Posterior cingulate gyrus (tissue), 11 donors: ENCODE measurements at regions not wholly inside any gene's neighbourhood (a gene's known extent, or its start where the extent isn't known, plus 50 kb on each side); places are given as distances from the start of the nearest gene placed in this dataset.
"Not testable (repeated sequence)": the region's sequence is repeated elsewhere in the genome, so short reads cannot be mapped to it uniquely, and the experiment has no call there.

ENCODE experiments used
- DNase-seq, 10 donors: peaks; one replicate each; pipeline versions ENCODE4 v3.0.0 to v3.0.0-alpha.2; 2020 to 2021; ENCODE audit warnings: mixed read lengths in 3 of 10
- intact Hi-C: fragments of 100-400 bp; cut with DNase I; formaldehyde crosslinking; loops from one replicate; pipeline ENCODE4 v1.15.1; 2023

DNA sequence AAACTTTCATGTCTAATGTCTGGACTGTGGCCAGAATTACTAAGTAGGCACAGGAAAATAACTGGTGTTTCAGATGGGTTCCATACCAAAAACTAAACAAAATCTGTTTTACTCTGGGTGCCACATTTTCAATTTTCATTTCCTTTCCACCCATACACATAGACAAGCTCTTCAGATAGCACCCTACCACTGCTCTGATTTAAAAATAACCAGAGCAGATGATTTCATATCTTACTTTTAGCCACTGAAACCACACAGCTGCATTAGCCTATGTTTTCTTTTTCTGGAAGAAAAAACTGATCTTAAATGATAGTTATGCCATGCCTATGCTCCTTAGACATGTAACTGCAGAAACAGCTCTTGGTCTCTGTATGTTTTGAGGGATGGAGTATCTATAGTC is 647.6 kb downstream of the CPS1 start:
- DNase-seq: no peak
- intact Hi-C loops: no loop called here

DNA sequence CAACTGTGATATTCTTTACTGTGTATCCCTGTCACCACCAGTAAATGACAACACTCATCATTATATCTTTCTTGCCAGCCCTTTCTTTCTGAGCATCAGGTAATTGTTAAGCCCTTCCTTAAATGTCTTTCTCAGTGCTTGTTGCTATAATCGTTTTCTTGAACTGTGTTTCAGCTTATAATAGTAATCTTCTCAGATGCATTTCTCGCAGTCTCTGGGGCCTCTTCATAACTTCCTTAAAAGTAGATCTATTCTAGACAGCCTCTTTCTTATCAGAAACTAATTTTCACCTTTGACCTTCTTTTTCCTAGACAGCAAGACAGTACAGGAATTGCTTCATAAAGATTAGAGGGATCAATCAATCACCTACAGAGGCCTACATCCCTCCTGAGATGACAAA is 648.1 kb downstream of the CPS1 start:
- intact Hi-C loops: no loop called here

DNA sequence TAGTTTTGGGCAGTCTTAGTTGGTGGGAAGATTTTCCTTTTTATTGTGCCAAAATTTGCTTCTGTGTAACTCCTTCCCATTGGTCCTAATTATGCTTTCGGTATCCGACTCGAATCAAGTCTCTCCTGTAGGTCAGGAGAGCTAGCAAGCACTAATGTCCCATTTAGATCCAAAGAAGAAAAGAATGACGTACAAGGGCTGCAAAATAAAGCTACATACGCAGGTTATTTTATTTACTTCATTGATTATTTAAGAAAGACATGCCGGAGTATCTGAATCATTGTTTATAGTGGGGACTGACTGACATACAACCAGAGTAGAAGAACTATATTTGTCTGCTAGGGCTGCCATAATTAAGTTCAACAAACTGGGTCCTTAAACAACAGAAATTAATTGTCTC is 648.5 kb downstream of the CPS1 start:
- no peak for DNase-seq
- intact Hi-C loops: no loop called here

More for the DNA sequence above, 648.1 kb downstream of the CPS1 start:
- no peak for DNase-seq

DNA sequence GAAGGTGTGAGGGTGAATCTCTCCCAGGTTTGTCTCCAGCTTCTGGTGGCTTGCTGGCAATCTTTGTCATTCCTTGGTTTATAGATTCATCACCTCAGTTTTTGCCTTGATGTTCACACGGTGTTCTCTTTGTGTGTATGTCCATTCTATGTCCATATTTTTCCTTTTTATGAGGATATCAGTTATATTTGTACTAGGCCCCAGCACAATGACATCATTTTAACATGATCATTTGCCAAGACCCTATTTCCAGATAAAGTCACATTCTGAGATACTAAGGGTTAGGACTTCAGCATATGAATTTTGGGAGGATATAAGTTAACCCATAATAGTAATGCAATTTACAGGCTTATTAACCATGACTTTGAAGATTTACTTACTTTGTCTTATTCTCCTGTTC is 649.0 kb downstream of the CPS1 start:
- intact Hi-C loops: no loop called here
- DNase-seq: no peak

DNA sequence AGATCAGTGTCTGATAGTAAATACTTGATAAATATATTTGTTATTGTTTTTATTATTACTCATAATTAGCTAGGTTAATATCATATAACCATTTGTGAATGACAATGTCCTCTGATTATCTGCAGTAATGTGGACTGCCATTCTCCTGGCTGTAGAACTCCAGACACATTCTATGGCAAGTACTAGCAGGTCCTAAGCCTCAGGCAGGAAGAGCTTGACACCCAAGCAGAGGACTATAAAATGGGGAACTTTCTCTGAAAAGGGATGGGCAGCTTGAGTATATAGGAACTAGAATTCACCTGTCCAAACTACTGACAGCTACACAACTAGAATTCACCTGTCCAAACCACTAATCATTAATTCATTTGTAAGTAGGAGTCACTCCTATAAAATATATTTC is 649.4 kb downstream of the CPS1 start:
- intact Hi-C loops: no loop called here
- DNase-seq: no peak

DNA sequence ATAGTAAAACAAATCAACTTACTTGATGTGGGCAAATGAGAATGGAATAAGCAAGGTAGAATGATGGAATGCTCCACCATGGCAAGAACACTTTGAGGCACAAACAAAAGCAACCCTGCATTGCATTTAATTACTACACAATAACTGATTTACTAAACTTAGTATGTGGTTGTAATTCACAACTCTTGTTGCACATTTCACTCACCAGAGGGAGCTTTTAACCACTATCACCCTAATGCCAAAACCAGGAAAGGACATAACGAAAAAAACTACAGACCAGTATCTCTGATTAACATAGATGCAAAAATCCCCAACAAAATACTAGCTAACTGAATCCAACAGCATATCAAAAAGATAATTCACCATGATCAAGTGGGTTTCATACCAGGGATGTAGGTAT is 659.8 kb downstream of the CPS1 start:
- DNase-seq: no peak
- intact Hi-C loops: no loop called here

DNA sequence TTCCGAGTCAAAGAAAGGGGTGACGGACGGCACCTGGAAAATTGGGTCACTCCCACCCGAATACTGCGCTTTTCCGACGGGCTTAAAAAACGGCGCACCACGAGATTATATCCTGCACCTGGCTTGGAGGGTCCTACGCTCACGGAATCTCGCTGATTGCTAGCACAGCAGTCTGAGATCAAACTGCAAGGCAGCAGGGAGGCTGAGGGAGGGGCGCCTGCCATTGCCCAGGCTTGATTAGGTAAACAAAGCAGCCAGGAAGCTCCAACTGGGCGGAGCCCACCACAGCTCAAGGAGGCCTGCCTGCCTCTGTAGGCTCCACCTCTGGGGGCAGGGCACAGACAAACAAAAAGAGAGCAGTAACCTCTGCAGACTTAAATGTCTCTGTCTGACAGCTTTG is 663.1 kb downstream of the CPS1 start:
- peak in 1 of 10 donors; percentile 55 for DNase-seq
- intact Hi-C loops: not testable (repeated sequence)

DNA sequence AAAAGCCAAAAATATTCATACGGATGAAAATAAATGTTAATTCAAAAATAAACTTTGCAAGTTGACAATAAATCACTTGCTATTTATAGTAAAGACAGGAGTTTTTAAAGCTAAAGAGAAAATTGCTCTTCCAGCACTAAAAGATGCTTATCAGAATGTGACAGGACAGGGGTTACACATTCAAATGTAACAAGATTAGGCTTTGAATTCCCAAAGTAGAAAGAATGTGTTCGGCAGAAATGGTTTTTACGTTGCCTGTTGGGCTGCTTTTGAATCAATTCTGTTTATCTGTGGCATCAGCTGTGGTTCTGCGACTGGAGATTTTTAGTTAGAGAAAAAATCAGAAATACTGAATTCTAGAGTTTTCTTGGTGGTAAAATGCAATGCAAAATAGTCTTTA is 669.4 kb downstream of the CPS1 start:
- intact Hi-C loops: no loop called here

DNA sequence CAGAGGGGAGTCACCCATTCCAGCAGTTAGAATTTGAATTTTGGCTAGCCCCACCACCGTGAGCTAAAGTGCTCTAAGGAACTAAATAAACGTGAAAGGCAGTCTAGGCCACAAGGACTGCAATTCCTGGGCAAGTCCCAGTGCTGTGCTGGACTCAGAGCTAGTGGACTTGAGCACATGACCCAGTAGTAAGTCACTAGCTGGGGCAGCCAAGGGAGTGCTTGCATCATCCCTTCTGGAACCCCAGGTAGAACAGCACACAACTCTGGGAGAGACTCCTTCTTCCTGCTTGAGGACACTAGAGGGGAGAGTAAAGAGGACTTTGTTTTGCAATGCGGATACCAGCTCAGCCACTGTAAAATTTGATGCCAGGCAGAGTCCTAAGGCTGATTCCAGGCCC is 672.2 kb downstream of the CPS1 start:
- intact Hi-C loops: no loop called here

More for the DNA sequence above, 669.4 kb downstream of the CPS1 start:
- DNase-seq: no peak

DNA sequence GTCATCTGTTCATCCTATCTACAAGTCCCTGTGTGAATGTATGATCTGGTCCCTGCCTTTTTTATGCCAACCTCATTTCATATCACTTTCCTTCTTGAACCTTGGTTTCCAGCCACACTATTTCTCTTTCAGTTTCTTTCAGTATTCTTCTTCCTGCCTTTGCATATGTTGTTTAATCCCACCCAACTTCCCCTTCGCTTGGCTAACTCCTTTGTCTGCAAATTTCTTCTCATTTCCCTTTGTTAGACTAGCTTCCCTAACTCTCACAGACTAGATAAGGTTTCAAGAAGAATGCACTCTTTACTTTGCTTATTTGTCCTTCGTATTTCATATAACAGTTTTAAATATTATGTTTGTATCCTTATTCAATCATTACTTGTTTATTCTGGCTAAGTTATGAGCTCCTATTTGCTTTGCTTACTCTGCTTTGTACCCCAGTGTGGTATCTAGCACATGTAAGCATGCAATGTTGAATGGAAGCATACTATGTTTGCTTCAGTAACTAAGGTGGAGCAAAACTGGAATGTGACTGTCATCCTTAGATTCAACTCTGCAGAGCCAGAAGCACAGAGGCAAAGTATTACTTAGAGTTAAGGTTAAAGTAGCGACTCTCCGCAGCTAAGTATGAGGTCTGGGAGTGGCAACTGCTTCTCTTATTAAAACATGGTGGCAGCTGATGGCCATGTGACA is 681.3 kb downstream of the CPS1 start:
- DNase-seq: no peak
- intact Hi-C loops: no loop called here

More for the DNA sequence above, 672.2 kb downstream of the CPS1 start:
- DNase-seq: no peak

DNA sequence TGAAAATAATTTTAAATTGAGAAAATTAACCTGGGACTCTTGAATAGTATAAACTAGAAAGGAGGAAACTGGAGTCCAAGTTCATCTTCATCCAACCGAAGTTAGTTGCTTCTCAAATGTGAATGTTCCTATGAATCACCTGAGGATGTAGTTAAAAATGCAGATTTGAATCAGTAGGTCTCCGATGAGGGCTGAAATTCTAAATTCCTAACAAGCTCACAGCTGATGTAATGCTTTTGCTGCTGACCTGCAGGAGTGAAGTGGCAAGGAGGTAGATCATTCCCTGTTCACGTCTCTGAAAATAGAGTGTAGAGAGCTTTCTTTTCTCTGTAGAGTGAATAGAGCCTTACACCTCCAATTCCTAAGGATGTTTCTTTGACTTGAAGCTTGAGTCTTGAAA is 685.5 kb downstream of the CPS1 start:
- intact Hi-C loops: no loop called here
- no peak for DNase-seq

DNA sequence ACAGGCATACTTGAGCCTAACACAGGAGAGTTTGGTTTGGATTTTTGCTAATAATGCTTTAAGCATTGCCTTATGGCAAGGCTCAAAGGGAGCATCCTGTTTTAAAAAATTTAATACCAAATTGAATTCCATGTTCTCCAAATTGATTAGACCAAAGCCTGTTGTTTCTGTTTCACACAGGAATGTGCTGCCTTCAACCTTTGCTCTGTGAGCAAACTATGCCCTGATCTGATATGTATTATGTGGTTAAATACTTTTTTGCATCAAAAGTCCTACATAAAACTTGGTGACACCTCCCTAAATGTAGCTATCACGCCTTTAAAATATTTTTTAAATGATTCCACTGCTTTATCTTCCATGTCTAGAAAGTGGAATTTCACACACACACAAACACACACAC is 691.4 kb downstream of the CPS1 start:
- intact Hi-C loops: no loop called here
- no peak for DNase-seq

DNA sequence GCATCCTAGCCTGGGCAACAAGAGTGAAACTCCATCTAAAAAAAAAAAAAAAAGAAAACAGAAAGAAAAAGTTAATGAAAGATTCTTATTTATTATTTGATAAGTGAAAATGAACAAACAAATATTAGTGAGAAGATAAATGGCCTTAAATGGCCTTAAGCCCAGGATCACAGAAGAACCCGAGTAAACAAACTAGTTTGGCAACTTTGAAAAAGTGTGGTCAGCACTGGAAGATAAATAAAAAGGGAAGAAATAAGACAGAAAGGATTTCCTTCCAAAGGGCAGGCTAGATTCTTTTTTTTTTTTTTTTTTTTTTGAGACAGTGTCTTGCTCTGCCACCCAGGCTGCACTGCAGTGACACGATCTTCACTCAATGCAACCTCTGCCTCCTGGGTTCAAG is 692.4 kb downstream of the CPS1 start:
- no peak for DNase-seq
- intact Hi-C loops: no loop called here

DNA sequence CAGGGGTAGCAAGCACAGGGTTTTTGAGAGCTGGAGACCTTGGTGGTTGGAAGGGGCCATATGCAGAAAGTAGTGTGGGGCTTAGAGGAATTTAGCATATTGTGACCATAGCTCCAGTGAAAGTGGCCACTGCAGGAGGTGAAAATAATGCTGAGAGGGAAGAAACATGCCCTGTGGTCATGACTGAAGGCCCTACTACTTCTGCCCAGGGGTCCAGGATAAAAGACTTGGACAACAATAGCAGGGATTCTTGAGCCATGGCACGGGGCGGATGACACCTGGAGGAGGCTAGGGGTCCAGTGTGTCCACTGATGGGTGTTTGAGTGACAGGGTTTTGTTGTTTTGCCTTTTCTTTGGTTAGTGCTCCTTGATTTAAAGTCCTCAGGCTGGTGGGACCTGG is 694.6 kb downstream of the CPS1 start:
- DNase-seq: no peak
- intact Hi-C loops: no loop called here

DNA sequence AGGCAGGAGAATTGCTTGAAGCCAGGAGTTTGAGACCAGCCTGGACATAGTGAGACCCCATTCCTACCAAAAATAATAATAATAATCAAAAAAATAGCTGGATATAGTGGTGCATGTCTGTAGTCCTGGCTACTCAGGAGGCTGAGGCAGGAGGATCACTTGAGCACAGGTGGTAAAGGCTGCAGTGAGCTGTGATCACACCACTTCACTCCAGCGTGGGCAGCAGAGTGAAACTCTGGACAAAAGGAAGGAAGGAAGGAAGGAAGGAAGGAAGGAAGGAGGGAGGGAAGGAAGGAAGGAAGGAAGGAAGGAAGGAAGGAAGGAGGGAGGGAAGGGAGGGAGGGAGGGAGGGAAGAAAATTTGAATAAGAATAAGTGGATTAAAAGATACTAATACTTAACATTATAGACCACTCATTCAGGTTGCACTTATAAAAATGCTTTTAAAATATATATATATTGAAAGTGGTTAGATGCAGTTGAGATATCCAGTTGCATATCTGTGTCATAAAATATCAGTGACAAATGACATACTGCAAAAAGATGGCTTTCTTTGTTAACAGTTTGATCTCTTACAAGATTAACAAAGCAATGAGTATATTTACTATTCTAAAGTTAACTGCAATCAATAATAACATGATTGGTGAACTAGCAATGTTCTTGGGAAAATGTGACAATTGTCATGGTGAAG is 702.4 kb downstream of the CPS1 start:
- intact Hi-C loops: no loop called here
- no peak for DNase-seq

DNA sequence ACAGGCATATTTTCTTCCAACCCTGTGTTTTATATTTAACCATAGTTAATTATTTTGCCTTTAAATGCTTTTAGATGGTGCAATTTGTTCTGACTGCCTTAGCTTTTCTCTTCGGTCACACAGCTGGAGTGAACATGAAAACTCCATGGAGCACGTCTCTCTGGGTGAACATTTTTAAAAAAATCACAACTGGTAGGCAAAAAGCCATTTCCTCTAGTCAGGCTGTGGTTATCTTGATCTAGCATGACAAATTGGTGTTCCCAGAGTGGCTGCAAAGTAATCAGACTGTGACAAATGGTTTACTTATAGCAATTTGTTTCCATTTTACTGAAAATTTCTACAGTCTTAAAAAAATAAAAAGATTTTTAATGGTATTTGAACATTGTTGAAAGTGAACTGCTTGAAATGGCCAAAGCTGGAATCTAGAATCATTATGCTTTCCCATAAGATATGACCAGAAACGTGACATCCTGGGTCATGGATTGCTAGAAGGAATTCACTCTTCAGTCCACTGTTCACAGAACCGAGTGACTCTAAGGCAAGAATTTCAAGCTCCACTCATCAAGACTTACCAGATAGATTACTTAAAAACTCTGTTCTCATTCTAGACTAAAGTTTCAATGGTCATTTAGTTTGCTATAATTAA is 703.6 kb downstream of the CPS1 start:
- intact Hi-C loops: no loop called here
- DNase-seq: no peak

DNA sequence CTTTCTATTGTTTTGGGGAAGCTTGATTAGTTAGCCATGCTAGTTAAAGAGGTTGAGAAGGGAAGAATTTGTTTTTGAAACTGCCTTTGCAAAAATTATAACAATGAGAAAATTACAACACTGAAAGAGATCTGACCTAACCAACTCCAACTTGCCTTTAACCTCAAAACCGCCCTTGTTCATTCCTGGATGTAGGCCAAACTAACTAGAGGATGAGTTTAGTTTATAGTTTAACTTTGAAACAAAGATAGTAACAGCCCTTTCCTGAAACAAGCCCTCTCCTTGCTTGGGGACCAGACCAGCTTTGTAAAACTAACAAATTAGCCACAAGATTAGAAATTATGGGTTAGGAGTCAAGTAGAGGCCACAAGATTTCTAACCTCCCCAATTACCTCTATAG is 713.9 kb downstream of the CPS1 start:
- no peak for DNase-seq
- intact Hi-C loops: no loop called here

DNA sequence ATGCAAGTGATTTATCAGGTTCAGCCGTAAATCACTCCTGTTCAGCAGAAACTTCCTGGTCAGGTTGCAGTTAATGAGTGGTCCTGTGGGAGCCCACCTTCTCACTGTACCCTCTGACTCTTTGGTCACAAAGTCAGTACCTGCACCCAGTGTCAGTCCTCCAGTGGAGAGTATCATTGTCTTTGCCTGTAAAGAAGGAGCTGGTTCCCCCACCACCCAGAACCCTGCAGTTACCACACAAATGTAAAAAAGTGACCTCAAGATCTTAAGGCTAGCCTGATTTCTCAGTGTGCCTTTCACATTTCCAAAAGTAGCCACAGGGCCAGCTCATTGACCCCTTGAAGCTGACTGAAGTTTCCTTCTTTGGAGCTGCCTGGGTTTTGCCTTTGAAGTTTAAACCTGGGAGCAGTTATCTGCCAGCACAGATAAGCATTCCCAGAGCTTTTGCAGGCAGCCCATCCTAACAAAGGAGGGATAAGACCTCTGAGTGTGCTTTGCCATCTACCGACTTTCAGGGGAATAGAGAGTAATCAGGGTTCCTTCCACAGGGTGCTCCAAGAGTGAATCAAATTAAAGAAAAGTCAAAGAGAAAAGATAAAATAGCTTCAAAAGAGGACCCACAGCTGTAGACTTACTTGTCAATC is 725.2 kb downstream of the CPS1 start:
- intact Hi-C loops: no loop called here
- DNase-seq: no peak

DNA sequence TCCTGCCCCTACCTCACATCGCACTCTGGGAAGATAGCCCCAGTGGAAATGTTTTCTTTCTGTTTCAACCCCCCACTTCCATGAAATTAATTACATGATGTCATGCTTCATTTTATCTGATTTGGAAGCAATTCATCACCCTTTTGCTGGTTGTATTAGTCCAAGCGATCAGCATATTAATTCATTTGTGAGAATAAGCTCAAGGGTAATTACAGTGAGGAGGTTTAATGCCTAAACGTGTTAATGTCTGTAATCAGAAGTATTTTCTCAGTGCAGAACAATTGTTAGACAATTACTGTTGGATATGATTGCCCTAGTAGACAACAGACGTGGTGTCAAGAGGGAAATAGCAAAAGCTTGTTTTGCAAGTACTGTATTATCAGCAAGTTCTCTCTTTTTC is 746.3 kb downstream of the CPS1 start:
- no peak for DNase-seq
- intact Hi-C loops: no loop called here

DNA sequence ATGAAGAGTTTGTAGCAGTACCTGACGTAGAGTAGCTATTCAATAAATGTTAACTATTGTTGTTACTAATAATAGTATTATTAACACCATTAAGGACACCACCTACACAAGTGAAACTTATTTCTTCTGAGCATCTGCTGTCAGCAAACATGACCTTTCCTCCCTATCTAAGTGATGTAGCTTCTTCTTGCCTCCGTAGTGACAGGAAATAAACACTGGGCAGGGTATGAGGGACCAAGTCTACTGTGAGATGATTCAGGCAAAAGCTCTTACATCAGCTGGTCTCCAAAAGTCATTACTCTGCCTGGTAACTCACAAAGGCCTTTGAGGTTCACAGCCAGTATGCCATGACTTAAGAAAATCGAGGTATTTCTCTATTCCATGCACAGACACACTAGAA is 750.5 kb downstream of the CPS1 start:
- no peak for DNase-seq
- intact Hi-C loops: no loop called here
